ENCODE measurements at regions not wholly inside any gene's neighbourhood (a gene's known extent, or its start where the extent isn't known, plus 50 kb on each side); places are given as distances from the start of the nearest gene placed in this dataset.

DNA sequence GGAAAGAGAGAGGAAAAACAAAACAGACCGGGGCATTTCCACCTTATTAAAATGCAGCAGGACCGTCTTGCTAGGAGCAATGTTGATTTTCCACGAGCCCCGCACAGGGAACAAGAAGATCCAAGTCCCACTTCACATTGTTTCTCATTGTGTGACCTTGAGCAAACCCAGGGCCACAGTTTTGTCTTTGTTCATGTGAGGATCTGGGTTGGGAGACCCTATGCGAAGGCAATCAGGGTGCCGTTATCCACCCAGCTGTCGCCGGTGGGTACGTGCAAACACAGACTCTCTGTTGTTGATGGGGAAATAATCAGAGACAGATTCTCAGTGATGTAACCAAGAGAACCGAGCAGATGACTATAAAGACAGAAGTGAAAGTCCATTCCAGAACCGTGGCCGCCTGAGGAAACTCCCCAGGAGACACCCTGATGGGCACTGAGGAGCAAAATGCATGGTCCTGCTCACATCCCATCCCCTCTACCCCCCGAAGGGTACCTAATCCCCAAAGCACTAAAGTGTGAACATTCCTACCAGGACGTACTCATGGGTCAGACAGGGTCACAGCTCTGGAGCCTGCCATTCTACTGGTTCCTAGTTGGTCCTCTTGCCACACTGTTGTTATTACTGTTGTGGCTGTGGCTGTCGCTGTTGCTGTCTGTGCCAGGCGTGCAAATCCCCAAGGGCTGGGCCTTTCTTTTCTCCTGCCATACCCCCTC, 102.7 kb upstream of the RBPJ start (continued):
- TF ChIP-seq SPI1 (IDR thresholded peaks at IDR 0.05; ENCODE audit: borderline replicate concordance, insufficient read depth, low read depth, low read length) (peak; percentile 89), SREBF1 (IDR thresholded peaks at IDR 0.05; ENCODE audit: low read length) (no peak), STAT1 (conservative IDR thresholded peaks at IDR 0.05) (no peak), YBX1 (IDR thresholded peaks at IDR 0.05) (no peak), CREM (IDR thresholded peaks at IDR 0.05; ENCODE audit: low read depth) (0 out of 2 replicates have a peak, but pooled peaks have one; percentile 33), GABPA (IDR thresholded peaks at IDR 0.05; ENCODE audit: low read depth) (no peak), DPF2 (IDR thresholded peaks at IDR 0.05) (peak; percentile 87), EP300 (IDR thresholded peaks at IDR 0.05; ENCODE audit: borderline replicate concordance in 1 of 2, control insufficient read depth in 1 of 2, low read depth in 2 of 2, low read length in 2 of 2) (peak; percentile 70 to 71; a peak in 3 of 4 replicates), HDGF (IDR thresholded peaks at IDR 0.05) (no peak), HDAC2 (IDR thresholded peaks at IDR 0.05) (no peak), BCL11A (IDR thresholded peaks at IDR 0.05; ENCODE audit: low read depth, low read length) (peak; percentile 64), MXI1 (IDR thresholded peaks at IDR 0.05; ENCODE audit: low read depth, low read length) (no peak), NBN (IDR thresholded peaks at IDR 0.05) (0 out of 2 replicates have a peak, but pooled peaks have one; percentile 44), TBL1XR1 (IDR thresholded peaks at IDR 0.05; ENCODE audit: low read depth, low read length) (no peak), SUPT20H (IDR thresholded peaks at IDR 0.05; ENCODE audit: borderline replicate concordance, control insufficient read depth, low read depth, low read length) (no peak), RELA (IDR thresholded peaks at IDR 0.05; ENCODE audit: borderline replicate concordance, partially characterized antibody) (peak; percentile 45), MTA2 (IDR thresholded peaks at IDR 0.05; ENCODE audit: low read depth) (peak; percentile 77), EGR1 (IDR thresholded peaks at IDR 0.05; ENCODE audit: borderline replicate concordance in 1 of 2, low read depth in 2 of 2, low read length in 2 of 2) (no peak), POU2F2 (IDR thresholded peaks at IDR 0.05; ENCODE audit: borderline replicate concordance, low read depth, low read length) (no peak), TAF1 (IDR thresholded peaks at IDR 0.05; ENCODE audit: borderline replicate concordance, low read depth, low read length) (no peak)
- TF ChIP-seq, protein P1, sequence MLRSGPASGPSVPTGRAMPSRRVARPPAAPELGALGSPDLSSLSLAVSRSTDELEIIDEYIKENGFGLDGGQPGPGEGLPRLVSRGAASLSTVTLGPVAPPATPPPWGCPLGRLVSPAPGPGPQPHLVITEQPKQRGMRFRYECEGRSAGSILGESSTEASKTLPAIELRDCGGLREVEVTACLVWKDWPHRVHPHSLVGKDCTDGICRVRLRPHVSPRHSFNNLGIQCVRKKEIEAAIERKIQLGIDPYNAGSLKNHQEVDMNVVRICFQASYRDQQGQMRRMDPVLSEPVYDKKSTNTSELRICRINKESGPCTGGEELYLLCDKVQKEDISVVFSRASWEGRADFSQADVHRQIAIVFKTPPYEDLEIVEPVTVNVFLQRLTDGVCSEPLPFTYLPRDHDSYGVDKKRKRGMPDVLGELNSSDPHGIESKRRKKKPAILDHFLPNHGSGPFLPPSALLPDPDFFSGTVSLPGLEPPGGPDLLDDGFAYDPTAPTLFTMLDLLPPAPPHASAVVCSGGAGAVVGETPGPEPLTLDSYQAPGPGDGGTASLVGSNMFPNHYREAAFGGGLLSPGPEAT (IDR thresholded peaks at IDR 0.05; ENCODE audit: low read depth), result peak; percentile 93
- TF ChIP-seq, protein P2, sequence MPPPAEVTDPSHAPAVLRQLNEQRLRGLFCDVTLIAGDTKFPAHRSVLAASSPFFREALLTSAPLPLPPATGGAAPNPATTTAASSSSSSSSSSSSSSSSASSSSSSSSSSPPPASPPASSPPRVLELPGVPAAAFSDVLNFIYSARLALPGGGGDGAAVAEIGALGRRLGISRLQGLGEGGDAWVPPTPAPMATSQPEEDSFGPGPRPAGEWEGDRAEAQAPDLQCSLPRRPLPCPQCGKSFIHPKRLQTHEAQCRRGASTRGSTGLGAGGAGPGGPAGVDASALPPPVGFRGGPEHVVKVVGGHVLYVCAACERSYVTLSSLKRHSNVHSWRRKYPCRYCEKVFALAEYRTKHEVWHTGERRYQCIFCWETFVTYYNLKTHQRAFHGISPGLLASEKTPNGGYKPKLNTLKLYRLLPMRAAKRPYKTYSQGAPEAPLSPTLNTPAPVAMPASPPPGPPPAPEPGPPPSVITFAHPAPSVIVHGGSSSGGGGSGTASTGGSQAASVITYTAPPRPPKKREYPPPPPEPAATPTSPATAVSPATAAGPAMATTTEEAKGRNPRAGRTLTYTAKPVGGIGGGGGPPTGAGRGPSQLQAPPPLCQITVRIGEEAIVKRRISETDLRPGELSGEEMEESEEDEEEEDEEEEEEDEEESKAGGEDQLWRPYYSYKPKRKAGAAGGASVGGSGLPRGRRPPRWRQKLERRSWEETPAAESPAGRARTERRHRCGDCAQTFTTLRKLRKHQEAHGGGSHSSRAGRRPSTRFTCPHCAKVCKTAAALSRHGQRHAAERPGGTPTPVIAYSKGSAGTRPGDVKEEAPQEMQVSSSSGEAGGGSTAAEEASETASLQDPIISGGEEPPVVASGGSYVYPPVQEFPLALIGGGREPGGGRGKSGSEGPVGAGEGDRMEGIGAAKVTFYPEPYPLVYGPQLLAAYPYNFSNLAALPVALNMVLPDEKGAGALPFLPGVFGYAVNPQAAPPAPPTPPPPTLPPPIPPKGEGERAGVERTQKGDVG (CRISPR knock-in tag; IDR thresholded peaks at IDR 0.05), result no peak
